Uterus (tissue), 3 donors: ENCODE measurements at regions not wholly inside any gene's neighbourhood (a gene's known extent, or its start where the extent isn't known, plus 50 kb on each side); places are given as distances from the start of the nearest gene placed in this dataset.

Experiments
- DNase-seq, 2 donors: peaks; one replicate each; pipeline ENCODE4 v3.0.0-alpha.2; 2019 to 2020
- H3K27ac ChIP-seq, 2 donors: fragments of 200-600 bp; sonication (generic); 1 replicate in 1 of 2; 2 replicates in 1 of 2; pipeline ENCODE4 v1.5.1; 2016 to 2018
- H3K27me3 ChIP-seq, 2 donors: fragments of 200-600 bp; sonication (generic); one replicate each; pipeline ENCODE4 v1.5.1; 2018 to 2019; ENCODE audit warnings: control low read depth in 1 of 2
- H3K36me3 ChIP-seq, 2 donors: fragments of 200-600 bp; sonication (generic); one replicate each; pipeline ENCODE4 v1.5.1; 2019; ENCODE audit warnings: control low read depth in 1 of 2
- H3K4me1 ChIP-seq, 2 donors: fragments of 200-600 bp; sonication (generic); one replicate each; pipeline ENCODE4 v1.5.1; 2018 to 2019; ENCODE audit warnings: control low read depth in 1 of 2
- H3K4me3 ChIP-seq, 2 donors: fragments of 200-600 bp; sonication (generic); 1 replicate in 1 of 2; 2 replicates in 1 of 2; pipeline ENCODE4 v1.5.1; 2018 to 2019; ENCODE audit warnings: mild to moderate bottlenecking in 1 of 2
- H3K9me3 ChIP-seq, 2 donors: fragments of 200-600 bp; sonication (generic); one replicate each; pipeline ENCODE4 v1.5.1; 2019; ENCODE audit warnings: control low read depth in 1 of 2
- CTCF ChIP-seq, 4 experiments: fragments of 200-600 bp in 2 of 4; fragments of 450-650 bp in 2 of 4; sonication (generic) in 2 of 4; IDR thresholded peaks; one replicate each; pipeline ENCODE4 v1.5.1; 2016 to 2019; ENCODE audit warnings: antibody characterized with exemption in 4 of 4, mild to moderate bottlenecking in 2 of 4, moderate library complexity in 1 of 4
- POLR2A ChIP-seq, 2 donors: fragments of 450-650 bp; IDR thresholded peaks; one replicate each; pipeline ENCODE4 v1.6.1; 2016; ENCODE audit warnings: antibody characterized with exemption in 2 of 2, mild to moderate bottlenecking in 1 of 2, moderate library complexity in 1 of 2
- intact Hi-C: fragments of 100-400 bp; cut with DNase I; formaldehyde crosslinking; loops from one replicate; pipeline ENCODE4 v1.15.1; 2023; ENCODE audit warnings: low total_unique reads
- donor health status: DM: yes; HTN: yes; CAD: no.

GRCh38 chr7:81213394-81213793 is 294.5 kb upstream of the SEMA3C start:
- Histone ChIP-seq H3K9me3 (no peaks in the 10 kb centered on the region), H3K4me3 (no peak overlapping the region), H3K36me3 (no peaks in the 10 kb centered on the region), H3K27me3 (no peaks in the 10 kb centered on the region), H3K27ac (no peak overlapping the region), H3K4me1 (no peaks in the 10 kb centered on the region)
- TF ChIP-seq POLR2A (IDR thresholded peaks at IDR 0.05) = no peak
- intact Hi-C loops = no loop called here
- no peak for DNase-seq

- no peaks in the 10 kb centered on the region for H3K27me3 ChIP-seq
- intact Hi-C loops = no loop called here
- no peaks in the 10 kb centered on the region for H3K4me1 ChIP-seq
- H3K27ac ChIP-seq = no peak overlapping the region
- DNase-seq = no peak
- no peak overlapping the region for H3K4me3 ChIP-seq
- H3K9me3 ChIP-seq = no peaks in the 10 kb centered on the region
- H3K36me3 ChIP-seq = no peaks in the 10 kb centered on the region
- TF ChIP-seq POLR2A (IDR thresholded peaks at IDR 0.05) = no peak
- no peak for TF ChIP-seq CTCF (IDR thresholded peaks at IDR 0.05)
Measured at GRCh38 chr7:81211934-81212320, 293.1 kb upstream of the SEMA3C start.

- no peaks in the 10 kb centered on the region for H3K9me3 ChIP-seq
- DNase-seq = no peak
- intact Hi-C loops = no loop called here
- H3K36me3 ChIP-seq = no peaks in the 10 kb centered on the region
- H3K4me1 ChIP-seq = no peaks in the 10 kb centered on the region
- H3K27me3 ChIP-seq = no peaks in the 10 kb centered on the region
- TF ChIP-seq POLR2A (IDR thresholded peaks at IDR 0.05) (no peak), CTCF (IDR thresholded peaks at IDR 0.05) (no peak)
- no peak overlapping the region for H3K4me3 ChIP-seq
- H3K27ac ChIP-seq = no peak overlapping the region
Measured at GRCh38 chr7:81211204-81211933, 292.5 kb upstream of the SEMA3C start.

- Histone ChIP-seq H3K27me3 (no peaks in the 10 kb centered on the region), H3K4me1 (no peaks in the 10 kb centered on the region), H3K27ac (no peak overlapping the region), H3K4me3 (no peak overlapping the region), H3K9me3 (no peaks in the 10 kb centered on the region), H3K36me3 (no peaks in the 10 kb centered on the region)
- intact Hi-C loops = no loop called here
- DNase-seq = no peak
- TF ChIP-seq POLR2A (IDR thresholded peaks at IDR 0.05) (no peak), CTCF (IDR thresholded peaks at IDR 0.05) (no peak)
Measured at GRCh38 chr7:81210137-81211064, 291.6 kb upstream of the SEMA3C start.

- H3K4me3 ChIP-seq = no peak overlapping the region
- no peaks in the 10 kb centered on the region for H3K27me3 ChIP-seq
- no peak for TF ChIP-seq POLR2A (IDR thresholded peaks at IDR 0.05)
- no peak for TF ChIP-seq CTCF (IDR thresholded peaks at IDR 0.05)
- H3K9me3 ChIP-seq = no peaks in the 10 kb centered on the region
- intact Hi-C loops = no loop called here
- DNase-seq = no peak
- H3K4me1 ChIP-seq = no peaks in the 10 kb centered on the region
- H3K27ac ChIP-seq = no peak overlapping the region
- no peaks in the 10 kb centered on the region for H3K36me3 ChIP-seq
Measured at GRCh38 chr7:81209059-81209458, 290.2 kb upstream of the SEMA3C start.
